Keratinocyte (primary cell): ENCODE measurements at regions not wholly inside any gene's neighbourhood (a gene's known extent, or its start where the extent isn't known, plus 50 kb on each side); places are given as distances from the start of the nearest gene placed in this dataset.

Source experiments
- DNase-seq: peaks from one replicate; pipeline ENCODE4 v3.0.0-alpha.2; 2011; ENCODE audit warnings: low read depth, missing footprints, low spot score
- FAIRE-seq: peaks from 2 replicates; lab custom pipeline; 2011; peaks lifted over from hg19 to GRCh38; lab: Jason Lieb, UNC
- H2AFZ ChIP-seq: 2 replicates; pipeline ENCODE4 v1.6.0; 2012; ENCODE audit warnings: low read length, control low read depth, inconsistent platforms; ENCODE audit not compliant: control insufficient read depth
- H3K27ac ChIP-seq: 2 replicates; pipeline ENCODE4 v1.5.1; 2011; ENCODE audit warnings: low read length; ENCODE audit not compliant: control insufficient read depth, insufficient read depth
- H3K27me3 ChIP-seq: 3 replicates; pipeline ENCODE4 v1.6.0; 2011; ENCODE audit warnings: low read length; ENCODE audit not compliant: control insufficient read depth, insufficient read depth; ENCODE audit errors: extremely low read depth
- H3K36me3 ChIP-seq, 2 experiments: 2 replicates in 1 of 2; 3 replicates in 1 of 2; pipeline ENCODE4 v1.5.1; 2011; ENCODE audit warnings: low read length in 2 of 2, mild to moderate bottlenecking in 1 of 2; ENCODE audit not compliant: control insufficient read depth in 2 of 2, insufficient read depth in 2 of 2; ENCODE audit errors: extremely low read depth in 1 of 2
- H3K4me1 ChIP-seq: 3 replicates; pipeline ENCODE4 v1.5.1; 2011; ENCODE audit warnings: low read length; ENCODE audit not compliant: control insufficient read depth, insufficient read depth; ENCODE audit errors: extremely low read depth
- H3K4me2 ChIP-seq: 3 replicates; pipeline ENCODE4 v1.6.0; 2011; ENCODE audit warnings: low read depth, low read length; ENCODE audit not compliant: control insufficient read depth, insufficient read depth; ENCODE audit errors: extremely low read depth
- H3K4me3 ChIP-seq, 3 experiments: fragments of 200-600 bp in 1 of 3; sonication (generic) in 1 of 3; 2 replicates in 2 of 3; 3 replicates in 1 of 3; pipeline ENCODE4 v1.5.1; 2011 to 2016; ENCODE audit warnings: low read length in 3 of 3, mild to moderate bottlenecking in 3 of 3, control low read depth in 2 of 3, inconsistent platforms in 1 of 3, low read depth in 1 of 3, mixed read lengths in 1 of 3, mixed run types in 1 of 3, moderate library complexity in 1 of 3; ENCODE audit not compliant: control insufficient read depth in 2 of 3, insufficient read depth in 2 of 3; ENCODE audit errors: extremely low read depth in 1 of 3
- H3K79me2 ChIP-seq: 2 replicates; pipeline ENCODE4 v1.6.0; 2012; ENCODE audit warnings: low read length; ENCODE audit not compliant: control insufficient read depth, insufficient read depth
- H3K9ac ChIP-seq: 3 replicates; pipeline ENCODE4 v1.6.0; 2011; ENCODE audit warnings: low read length; ENCODE audit not compliant: control insufficient read depth, insufficient read depth; ENCODE audit errors: extremely low read depth
- H3K9me1 ChIP-seq: 3 replicates; pipeline ENCODE4 v1.6.0; 2011; ENCODE audit warnings: low read length; ENCODE audit not compliant: control insufficient read depth, insufficient read depth; ENCODE audit errors: extremely low read depth
- H3K9me3 ChIP-seq: 2 replicates; pipeline ENCODE4 v1.5.1; 2012; ENCODE audit warnings: low read depth, low read length; ENCODE audit not compliant: control insufficient read depth
- H4K20me1 ChIP-seq: 3 replicates; pipeline ENCODE4 v1.6.0; 2011; ENCODE audit warnings: low read length; ENCODE audit not compliant: control insufficient read depth, insufficient read depth; ENCODE audit errors: extremely low read depth
- CTCF ChIP-seq, 3 experiments: IDR thresholded peaks in 1 of 3; conservative IDR thresholded peaks in 1 of 3; optimal IDR thresholded peaks in 1 of 3; 2 replicates in 2 of 3; 3 replicates in 1 of 3; pipeline versions ENCODE3 to v1.5.1; 2011; ENCODE audit warnings: low read length in 3 of 3, mild to moderate bottlenecking in 3 of 3, moderate library complexity in 2 of 3, control low read depth in 1 of 3, inconsistent platforms in 1 of 3; ENCODE audit not compliant: insufficient read depth in 2 of 3; ENCODE audit errors: extremely low read depth in 1 of 3
- EZH2 ChIP-seq: IDR thresholded peaks from one replicate; pipeline ENCODE4 v1.6.1; 2012; ENCODE audit warnings: inconsistent platforms, mild to moderate bottlenecking, low read length, moderate library complexity
- dilution Hi-C: fragments of 300-500 bp; cut with MboI; formaldehyde crosslinking; loops from one replicate; pipeline ENCODE4 v1.7.0; 2020; ENCODE audit warnings: low sequenced_read_pairs; ENCODE audit not compliant: extremely low pct_ligation_motif_present

GRCh38 chr2:4279431-4279830, 576.1 kb downstream of the DCDC2C start:
- H3K9me3 ChIP-seq = no peaks in the 10 kb centered on the region
- FAIRE-seq (no peak), DNase-seq (no peak)
- no peaks in the 10 kb centered on the region for H3K79me2 ChIP-seq
- H3K27ac ChIP-seq = no peak overlapping the region
- dilution Hi-C loops = no loop called here
- no peaks in the 10 kb centered on the region for H3K9me1 ChIP-seq
- H3K36me3 ChIP-seq = no peaks in the 10 kb centered on the region
- no peak overlapping the region for H3K4me2 ChIP-seq
- no peak for TF ChIP-seq CTCF (optimal IDR thresholded peaks at IDR 0.05 in 1 of 3, IDR thresholded peaks at IDR 0.05 in 1 of 3, conservative IDR thresholded peaks at IDR 0.05 in 1 of 3; ENCODE audit: extremely low read depth in 1 of 3, insufficient read depth in 2 of 3, low read length in 3 of 3)
- no peak for TF ChIP-seq EZH2
- H3K27me3 ChIP-seq = no peaks in the 10 kb centered on the region
- no peaks in the 10 kb centered on the region for H4K20me1 ChIP-seq
- no peak overlapping the region for H2AFZ ChIP-seq
- H3K4me1 ChIP-seq = no peaks in the 10 kb centered on the region
- no peak overlapping the region for H3K4me3 ChIP-seq
- no peak overlapping the region for H3K9ac ChIP-seq

- no peaks in the 10 kb centered on the region for H3K9me3 ChIP-seq
- no peak overlapping the region for H3K9ac ChIP-seq
- TF ChIP-seq EZH2 (no peak), CTCF (optimal IDR thresholded peaks at IDR 0.05 in 1 of 3, IDR thresholded peaks at IDR 0.05 in 1 of 3, conservative IDR thresholded peaks at IDR 0.05 in 1 of 3; ENCODE audit: extremely low read depth in 1 of 3, insufficient read depth in 2 of 3, low read length in 3 of 3) (no peak)
- no peak for DNase-seq
- dilution Hi-C loops = no loop called here
- no peak overlapping the region for H3K4me3 ChIP-seq
- no peak for FAIRE-seq
- H3K79me2 ChIP-seq = no peaks in the 10 kb centered on the region
- H3K27ac ChIP-seq = no peak overlapping the region
- no peaks in the 10 kb centered on the region for H3K36me3 ChIP-seq
- no peaks in the 10 kb centered on the region for H3K27me3 ChIP-seq
- no peak overlapping the region for H3K4me2 ChIP-seq
- no peaks in the 10 kb centered on the region for H3K4me1 ChIP-seq
- H2AFZ ChIP-seq = no peak overlapping the region
- no peaks in the 10 kb centered on the region for H4K20me1 ChIP-seq
- no peaks in the 10 kb centered on the region for H3K9me1 ChIP-seq
Observed at GRCh38 chr2:4291430-4291829, 588.1 kb downstream of the DCDC2C start.
